CD4-positive, alpha-beta memory T cell (primary cell): ENCODE measurements at regions not wholly inside any gene's neighbourhood (a gene's known extent, or its start where the extent isn't known, plus 50 kb on each side); places are given as distances from the start of the nearest gene placed in this dataset.

Experiments
- CTCF ChIA-PET: fragments of 350-600 bp; sonication (Branson Sonifier 250); formaldehyde crosslinking; loops from one replicate; lab custom pipeline; 2021; ENCODE audit warnings: inconsistent platforms; ENCODE audit not compliant: partially characterized antibody; lab: Charles Lee
- POLR2A ChIA-PET: fragments of 350-600 bp; sonication (Branson Sonifier 250); formaldehyde crosslinking; loops from one replicate; lab custom pipeline; 2021; ENCODE audit not compliant: partially characterized antibody; lab: Charles Lee
- DNase-seq, 5 donors: peaks; one replicate each; pipeline versions ENCODE4 v3.0.0 to v3.0.0-alpha.2; 2020 to 2022; ENCODE audit warnings: mixed read lengths in 1 of 5
- H3K27ac ChIP-seq: one replicate; pipeline ENCODE4 v1.7.0; 2013; ENCODE audit warnings: low read depth, low read length
- H3K27me3 ChIP-seq: 2 replicates; pipeline ENCODE4 v1.7.0; 2013; ENCODE audit warnings: mild to moderate bottlenecking, low read length, moderate library complexity; ENCODE audit not compliant: insufficient read depth
- H3K36me3 ChIP-seq: 2 replicates; pipeline ENCODE4 v1.7.0; 2013; ENCODE audit warnings: mild to moderate bottlenecking, low read length, moderate library complexity; ENCODE audit not compliant: insufficient read depth
- H3K4me1 ChIP-seq: 2 replicates; pipeline ENCODE4 v1.7.0; 2013; ENCODE audit warnings: mild to moderate bottlenecking, low read length, moderate library complexity; ENCODE audit not compliant: insufficient read depth
- H3K4me3 ChIP-seq, 2 donors: one replicate each; pipeline ENCODE4 v1.7.0; 2013; ENCODE audit warnings: low read length in 2 of 2, mild to moderate bottlenecking in 1 of 2
- H3K9me3 ChIP-seq, 2 donors: one replicate each; pipeline ENCODE4 v1.7.0; 2013; ENCODE audit warnings: low read length in 2 of 2, control low read depth in 1 of 2; ENCODE audit not compliant: control insufficient read depth in 1 of 2
- H3K27ac Mint-ChIP-seq, 7 donors: one replicate each; pipeline ENCODE4 v1.8.0; 2020 to 2021; ENCODE audit warnings: mixed read lengths in 7 of 7, mild to moderate bottlenecking in 6 of 7, inconsistent platforms in 3 of 7, moderate library complexity in 3 of 7
- H3K27me3 Mint-ChIP-seq, 2 donors: one replicate each; pipeline ENCODE4 v1.8.0; 2020 to 2021; ENCODE audit warnings: mixed read lengths in 2 of 2
- H3K36me3 Mint-ChIP-seq, 2 donors: one replicate each; pipeline ENCODE4 v1.8.0; 2020 to 2021; ENCODE audit warnings: mixed read lengths in 2 of 2, inconsistent platforms in 1 of 2, mild to moderate bottlenecking in 1 of 2
- H3K4me1 Mint-ChIP-seq, 4 donors: one replicate each; pipeline ENCODE4 v1.8.0; 2020 to 2021; ENCODE audit warnings: mixed read lengths in 4 of 4, mild to moderate bottlenecking in 1 of 4
- H3K4me3 Mint-ChIP-seq, 8 donors: one replicate each; pipeline ENCODE4 v1.8.0; 2020 to 2021; ENCODE audit warnings: mixed read lengths in 8 of 8, mild to moderate bottlenecking in 7 of 8, moderate library complexity in 6 of 8, inconsistent platforms in 3 of 8
- H3K9me3 Mint-ChIP-seq, 8 donors: one replicate each; pipeline ENCODE4 v1.8.0; 2020 to 2021; ENCODE audit warnings: mixed read lengths in 8 of 8, mild to moderate bottlenecking in 5 of 8, inconsistent platforms in 3 of 8, moderate library complexity in 1 of 8
- intact Hi-C: fragments of 100-400 bp; cut with micrococcal nuclease; formaldehyde crosslinking; loops from one replicate; pipeline ENCODE4 v1.15.1; 2023

DNA sequence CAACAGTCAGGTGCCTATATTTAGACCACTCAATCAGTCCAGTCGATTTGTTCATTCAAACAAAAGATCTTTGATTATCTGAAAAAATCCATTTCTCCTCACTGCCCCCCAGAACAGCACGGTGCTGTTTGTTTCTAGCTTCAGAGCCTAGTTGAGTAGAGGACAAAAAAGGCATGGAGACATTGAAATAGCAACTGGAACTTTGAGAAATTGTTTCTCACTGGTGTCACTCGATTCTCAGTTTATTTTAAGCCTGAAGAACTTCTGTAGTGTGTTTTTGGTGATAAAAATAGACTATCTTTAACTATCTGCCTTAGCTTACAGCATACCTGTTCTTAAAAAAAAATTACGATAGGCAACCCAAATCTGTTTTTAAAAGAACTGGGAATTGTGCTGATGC lies 67.1 kb downstream of the ARHGAP35 start:
- Histone ChIP-seq H3K4me3 (no peak overlapping the region), H3K36me3 (no peaks in the 10 kb centered on the region), H3K27ac (no peak overlapping the region), H3K9me3 (no peaks in the 10 kb centered on the region), H3K4me1 (peaks cover 72% of the 10 kb centered on the region), H3K27me3 (no peaks in the 10 kb centered on the region)
- ChIA-PET POLR2A (interaction anchor here (0.6 to 7.6 kb wide), 5 partner anchors 9 to 223 kb away, joined by 3 to 68 read pairs (median 4); no protein-coding TSS in a partner anchor), CTCF (interaction anchor here (0.9 to 10.0 kb wide), 10 partner anchors 8 to 85 kb away, joined by 3 to 72 read pairs (median 5); no protein-coding TSS in a partner anchor)
- Mint-ChIP-seq H3K36me3 (peaks cover 5 to 7% of the 10 kb centered on the region in 2 donors), H3K27ac (peak overlapping the region in 5 of 7 donors; percentile 0 to 73 (median 71)), H3K4me1 (peaks cover 53 to 82% (median 69%) of the 10 kb centered on the region in 4 donors), H3K27me3 (no peaks in the 10 kb centered on the region), H3K4me3 (peak overlapping the region in 1 of 8 donors; percentile 0), H3K9me3 (peaks cover 0 to 2% (median 0%) of the 10 kb centered on the region in 8 donors)
- no peak for DNase-seq
- intact Hi-C loops = no loop called here

DNA sequence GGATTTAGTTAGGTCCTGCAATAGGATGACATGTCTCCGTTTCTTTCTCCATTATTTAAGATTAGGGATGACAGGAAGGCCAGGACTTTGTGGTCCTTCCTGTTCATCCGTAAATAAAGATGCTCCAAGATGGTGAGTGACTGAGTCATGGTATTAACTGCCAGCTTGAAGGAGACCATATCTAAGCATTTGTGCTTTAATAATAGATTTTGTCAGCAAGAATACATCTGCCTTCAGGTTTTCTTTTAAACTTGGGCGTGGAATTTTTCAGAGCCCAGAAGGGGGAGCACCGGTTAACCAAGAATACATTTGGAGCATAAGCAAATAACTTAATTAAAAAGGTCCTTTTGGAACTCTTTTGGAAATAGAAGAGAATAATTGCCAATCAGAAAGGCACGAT lies 68.2 kb downstream of the ARHGAP35 start:
- Histone ChIP-seq H3K9me3 (no peaks in the 10 kb centered on the region), H3K27me3 (no peaks in the 10 kb centered on the region), H3K4me3 (no peak overlapping the region), H3K36me3 (no peaks in the 10 kb centered on the region), H3K27ac (no peak overlapping the region), H3K4me1 (peaks cover 81% of the 10 kb centered on the region)
- Mint-ChIP-seq H3K4me1 (peaks cover 57 to 89% (median 76%) of the 10 kb centered on the region in 4 donors), H3K9me3 (peaks cover 0 to 2% (median 0%) of the 10 kb centered on the region in 8 donors), H3K36me3 (peaks cover 4 to 7% of the 10 kb centered on the region in 2 donors), H3K27me3 (no peaks in the 10 kb centered on the region), H3K27ac (peak overlapping the region in 2 of 7 donors; percentile 80 to 82), H3K4me3 (peak overlapping the region in 1 of 8 donors; percentile 39)
- intact Hi-C loops = no loop called here
- DNase-seq = no peak
- ChIA-PET POLR2A (interaction anchor here (7.6 kb wide), 1 partner anchor 27 kb away, joined by 68 read pairs; no protein-coding TSS in a partner anchor), CTCF (interaction anchor here (0.9 to 10.0 kb wide), 6 partner anchors 9 to 62 kb away, joined by 3 to 72 read pairs (median 5); no protein-coding TSS in a partner anchor)

DNA sequence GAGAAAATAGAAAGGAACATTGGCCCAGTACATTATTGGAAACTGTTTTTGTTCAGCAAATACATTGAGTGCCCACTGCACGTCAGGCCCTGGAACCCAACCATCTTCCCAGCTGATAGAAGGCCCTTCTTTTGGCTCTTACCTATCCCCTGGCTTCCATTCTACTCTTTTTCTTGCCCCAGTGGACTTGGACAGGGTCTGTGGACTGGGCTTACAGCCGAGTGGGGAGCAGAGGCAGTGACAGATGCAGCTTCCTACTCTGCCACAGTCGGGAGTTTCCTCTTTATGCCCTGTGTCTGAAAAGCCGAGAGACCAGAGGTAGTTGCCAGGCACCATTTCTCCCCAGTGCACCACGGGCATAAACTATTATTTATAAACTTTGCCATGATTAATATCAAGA lies 70.4 kb downstream of the ARHGAP35 start:
- peak overlapping the region in 5 of 8 donors; percentile 22 to 71 (median 47) for H3K4me3 Mint-ChIP-seq
- no peaks in the 10 kb centered on the region for H3K27me3 ChIP-seq
- no peak overlapping the region for H3K4me3 ChIP-seq
- no peaks in the 10 kb centered on the region for H3K9me3 Mint-ChIP-seq
- H3K36me3 ChIP-seq = no peaks in the 10 kb centered on the region
- no peaks in the 10 kb centered on the region for H3K9me3 ChIP-seq
- H3K36me3 Mint-ChIP-seq = peaks cover 0 to 2% of the 10 kb centered on the region in 2 donors
- no peak overlapping the region for H3K27ac ChIP-seq
- peaks cover 61 to 88% (median 77%) of the 10 kb centered on the region in 4 donors for H3K4me1 Mint-ChIP-seq
- intact Hi-C loops = loop anchor here (5.0 kb wide), 1 partner anchor 36 kb away; no protein-coding TSS in a partner anchor
- no peaks in the 10 kb centered on the region for H3K27me3 Mint-ChIP-seq
- POLR2A ChIA-PET = interaction anchor here (0.7 to 5.0 kb wide), 3 partner anchors 14 to 25 kb away, joined by 3 to 45 read pairs (median 3); no protein-coding TSS in a partner anchor
- CTCF ChIA-PET = interaction anchor here (0.6 to 10.0 kb wide), 3 partner anchors 24 to 82 kb away, joined by 5 to 72 read pairs (median 22); no protein-coding TSS in a partner anchor
- H3K27ac Mint-ChIP-seq = peak overlapping the region; percentile 78 to 90 (median 84)
- DNase-seq = no peak
- peaks cover 81% of the 10 kb centered on the region for H3K4me1 ChIP-seq

DNA sequence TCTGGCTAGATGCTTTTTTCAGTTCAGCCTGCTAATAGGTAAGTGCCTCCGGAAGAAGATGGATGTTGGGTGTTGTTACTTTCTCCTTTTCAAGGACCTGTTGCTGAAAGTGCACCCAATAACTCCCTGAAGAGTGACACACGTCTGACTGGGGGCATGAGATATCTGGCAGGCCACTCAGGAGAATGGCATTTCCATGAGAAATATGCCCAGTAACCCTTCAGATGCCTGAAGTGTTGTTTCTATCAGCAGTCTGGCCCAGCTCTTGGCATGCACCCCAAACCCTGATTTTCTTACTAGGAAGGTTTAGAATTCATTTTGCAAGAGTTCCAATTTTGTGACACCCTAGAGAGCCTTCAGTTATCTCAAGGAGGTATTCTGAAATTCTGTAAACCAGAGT lies 71.5 kb downstream of the ARHGAP35 start:
- Histone ChIP-seq H3K4me1 (peaks cover 81% of the 10 kb centered on the region), H3K36me3 (no peaks in the 10 kb centered on the region), H3K27ac (no peak overlapping the region), H3K4me3 (no peak overlapping the region), H3K27me3 (no peaks in the 10 kb centered on the region), H3K9me3 (no peaks in the 10 kb centered on the region)
- H3K27me3 Mint-ChIP-seq = no peaks in the 10 kb centered on the region
- intact Hi-C loops = loop anchor here (5.0 kb wide), 1 partner anchor 35 kb away; no protein-coding TSS in a partner anchor
- no peak for DNase-seq
- H3K36me3 Mint-ChIP-seq = peaks cover 4 to 5% of the 10 kb centered on the region in 2 donors
- ChIA-PET CTCF (interaction anchor here (0.7 to 1.2 kb wide), 4 partner anchors 22 to 1676 kb away, joined by 3 to 5 read pairs (median 4); no protein-coding TSS in a partner anchor), POLR2A (interaction anchor here (1.1 to 5.0 kb wide), 6 partner anchors 9 to 26 kb away, joined by 3 to 45 read pairs (median 4); no protein-coding TSS in a partner anchor)
- peaks cover 60 to 88% (median 76%) of the 10 kb centered on the region in 4 donors for H3K4me1 Mint-ChIP-seq
- H3K27ac Mint-ChIP-seq = peak overlapping the region; percentile 23 to 92 (median 84)
- H3K4me3 Mint-ChIP-seq = no peak overlapping the region
- H3K9me3 Mint-ChIP-seq = no peaks in the 10 kb centered on the region

DNA sequence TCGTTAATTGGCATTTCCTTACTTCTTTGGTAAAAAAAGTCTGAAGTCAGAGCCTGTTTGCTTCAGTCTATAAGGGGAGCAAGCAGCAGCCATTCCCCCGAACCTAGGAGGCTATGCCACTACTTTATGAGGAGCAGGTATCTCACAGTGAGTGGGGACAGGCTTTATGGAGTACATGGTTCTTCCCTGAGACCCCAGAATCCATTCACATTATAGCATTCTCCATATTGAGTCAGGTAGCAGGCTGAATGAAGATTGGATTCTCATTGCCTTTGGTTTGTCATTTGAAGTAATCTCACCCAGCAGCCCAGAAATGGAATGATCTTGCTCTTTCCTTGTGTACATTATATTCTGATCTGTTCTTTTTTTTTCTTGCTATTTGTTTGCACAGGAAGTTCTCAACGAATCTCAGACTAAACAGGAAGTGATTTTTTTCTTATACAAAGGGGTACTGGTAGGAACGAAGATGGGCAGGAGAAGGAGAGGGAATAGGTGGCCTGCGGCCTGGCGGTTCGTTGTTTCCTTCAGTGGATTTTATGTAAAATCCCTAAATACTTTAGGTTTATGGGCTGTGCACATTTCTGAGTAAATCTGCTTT lies 74.4 kb downstream of the ARHGAP35 start:
- ChIA-PET CTCF (interaction anchor here (1.0 to 1.7 kb wide), 2 partner anchors 21 to 56 kb away, joined by 3 to 9 read pairs; no protein-coding TSS in a partner anchor), POLR2A (interaction anchor here (1.2 to 5.0 kb wide), 4 partner anchors 11 to 75 kb away, joined by 6 to 90 read pairs (median 26); partner anchors contain the start of gene ARHGAP35)
- intact Hi-C loops = loop anchor here (1.0 to 5.0 kb wide), 3 partner anchors 20 to 73 kb away; partner anchors contain the start of gene ARHGAP35
- H3K9me3 Mint-ChIP-seq = no peaks in the 10 kb centered on the region
- H3K4me1 Mint-ChIP-seq = peaks cover 60 to 88% (median 73%) of the 10 kb centered on the region in 4 donors
- Histone ChIP-seq H3K27ac (peak overlapping the region; percentile 56), H3K27me3 (no peaks in the 10 kb centered on the region), H3K4me1 (peaks cover 82% of the 10 kb centered on the region), H3K9me3 (no peaks in the 10 kb centered on the region), H3K36me3 (peaks cover 7% of the 10 kb centered on the region), H3K4me3 (peak overlapping the region in 1 of 2 donors; percentile 18)
- peaks cover 20% of the 10 kb centered on the region in 2 donors for H3K36me3 Mint-ChIP-seq
- H3K27me3 Mint-ChIP-seq = no peaks in the 10 kb centered on the region
- DNase-seq = peak in 4 of 5 donors; percentile 31 to 41 (median 35)
- H3K4me3 Mint-ChIP-seq = peak overlapping the region; percentile 52 to 79 (median 76)
- peak overlapping the region; percentile 83 to 92 (median 90) for H3K27ac Mint-ChIP-seq

DNA sequence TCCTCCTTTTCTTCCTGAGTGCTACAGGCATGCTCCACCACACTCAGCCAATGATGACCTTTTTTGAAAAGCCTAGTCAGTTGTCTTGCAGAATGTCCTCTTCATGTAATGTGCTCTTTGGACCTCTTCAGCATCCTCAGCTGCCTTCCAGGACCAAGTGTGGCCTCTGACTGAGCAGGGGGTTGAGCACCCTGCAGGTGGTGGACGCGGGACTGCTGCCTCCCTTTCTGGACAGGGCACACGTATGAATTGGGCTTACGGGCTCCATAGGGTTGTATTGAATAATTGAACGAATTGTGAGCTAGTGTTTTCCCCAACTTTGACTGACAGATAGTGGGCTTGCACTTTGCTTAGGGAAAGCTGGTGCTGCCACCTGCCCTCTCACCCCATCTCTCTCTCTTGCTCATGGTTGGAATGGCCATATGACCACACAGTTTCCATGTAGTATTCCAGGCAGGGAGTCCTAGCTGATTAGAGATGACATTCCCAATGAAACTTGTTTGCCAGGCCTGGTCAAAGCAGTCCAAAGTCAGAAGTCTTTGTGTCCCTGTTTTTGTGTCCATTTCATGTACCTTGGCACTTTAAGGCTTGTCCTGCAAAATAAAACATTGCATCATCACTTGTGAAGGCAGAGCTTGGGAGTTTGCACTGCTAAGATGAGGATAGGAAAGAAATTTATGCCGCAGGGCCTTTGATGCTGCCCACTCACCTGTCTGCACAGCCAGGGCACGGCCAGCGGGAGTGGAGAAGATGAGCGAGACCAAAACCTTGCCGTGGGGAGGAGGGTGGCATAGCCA lies 76.3 kb upstream of the NPAS1 start:
- peaks cover 21% of the 10 kb centered on the region for H3K36me3 ChIP-seq
- peak overlapping the region in 2 of 7 donors; percentile 48 to 59 for H3K27ac Mint-ChIP-seq
- no peak for DNase-seq
- no peaks in the 10 kb centered on the region for H3K27me3 Mint-ChIP-seq
- no peaks in the 10 kb centered on the region for H3K9me3 ChIP-seq
- ChIA-PET CTCF (interaction anchor here (0.7 to 3.6 kb wide), 6 partner anchors 11 to 182 kb away, joined by 3 to 13 read pairs (median 4); no protein-coding TSS in a partner anchor), POLR2A (interaction anchor here (7.9 kb wide), 1 partner anchor 10 kb away, joined by 86 read pairs; no protein-coding TSS in a partner anchor)
- H3K36me3 Mint-ChIP-seq = peaks cover 31 to 35% of the 10 kb centered on the region in 2 donors
- H3K27ac ChIP-seq = no peak overlapping the region
- no peak overlapping the region for H3K4me3 ChIP-seq
- peaks cover 56% of the 10 kb centered on the region for H3K4me1 ChIP-seq
- H3K27me3 ChIP-seq = no peaks in the 10 kb centered on the region
- H3K9me3 Mint-ChIP-seq = no peaks in the 10 kb centered on the region
- no peak overlapping the region for H3K4me3 Mint-ChIP-seq
- H3K4me1 Mint-ChIP-seq = peaks cover 39 to 65% (median 49%) of the 10 kb centered on the region in 4 donors
- intact Hi-C loops = no loop called here
